HEK293 (cell line): ENCODE measurements at regions not wholly inside any gene's neighbourhood (a gene's known extent, or its start where the extent isn't known, plus 50 kb on each side); places are given as distances from the start of the nearest gene placed in this dataset.

Experiments used
- CTCF ChIA-PET: fragments of 350-600 bp; formaldehyde crosslinking; extraction: SDS; loops from one replicate; lab custom pipeline; 2021; ENCODE audit warnings: antibody characterized with exemption; lab: Yijun Ruan, JAX
- POLR2A ChIA-PET: fragments of 300-600 bp; formaldehyde crosslinking; extraction: SDS; loops from one replicate; lab custom pipeline; 2020; ENCODE audit warnings: antibody characterized with exemption, inconsistent platforms; lab: Yijun Ruan, JAX
- H3K27ac ChIP-seq: fragments of 200-500 bp; sonication (Bioruptor generic); 2 replicates; pipeline ENCODE4 v1.5.1; 2014; ENCODE audit warnings: low read depth, low read length, control low read depth, inconsistent platforms; ENCODE audit errors: extremely low read depth
- H3K36me3 ChIP-seq, 2 experiments: fragments of 200-500 bp in 1 of 2; sonication (Bioruptor generic) in 1 of 2; 1 replicate in 1 of 2; 2 replicates in 1 of 2; pipeline ENCODE4 v1.5.1; 2014 to 2017; ENCODE audit warnings: inconsistent platforms in 2 of 2, low read length in 2 of 2; ENCODE audit not compliant: control insufficient read depth in 2 of 2, insufficient read depth in 1 of 2
- H3K4me1 ChIP-seq: fragments of 200-500 bp; sonication (Bioruptor generic); 2 replicates; pipeline ENCODE4 v1.5.1; 2014; ENCODE audit warnings: mild to moderate bottlenecking, low read length, inconsistent platforms; ENCODE audit not compliant: control insufficient read depth, insufficient read depth
- H3K4me3 ChIP-seq: 2 replicates; pipeline ENCODE4 v1.5.1; 2011; ENCODE audit warnings: low read depth, mild to moderate bottlenecking, control low read depth, low read length, moderate library complexity
- H3K9me3 ChIP-seq: fragments of 200-500 bp; sonication (Bioruptor generic); 2 replicates; pipeline ENCODE4 v1.5.1; 2014; ENCODE audit warnings: low read depth, low read length, inconsistent platforms; ENCODE audit not compliant: control insufficient read depth, insufficient read depth
- GLI2 ChIP-seq: fragments of 450-650 bp; formaldehyde crosslinking; IDR thresholded peaks from 2 replicates; pipeline ENCODE4; 2017; ENCODE audit warnings: missing biosample characterization, missing genetic modification characterization, low read depth, borderline replicate concordance
- INSM2 ChIP-seq: fragments of 450-650 bp; formaldehyde crosslinking; IDR thresholded peaks from 2 replicates; pipeline ENCODE4 v1.5.1; 2016; ENCODE audit warnings: missing biosample characterization, missing genetic modification characterization
- KLF1 ChIP-seq: fragments of 450-650 bp; formaldehyde crosslinking; IDR thresholded peaks from 2 replicates; pipeline ENCODE4 v1.5.1; 2016; ENCODE audit warnings: missing biosample characterization, missing genetic modification characterization
- KLF16 ChIP-seq: fragments of 450-650 bp; formaldehyde crosslinking; IDR thresholded peaks from 2 replicates; pipeline ENCODE4 v1.5.1; 2017; ENCODE audit warnings: missing biosample characterization, missing genetic modification characterization
- KLF17 ChIP-seq: fragments of 450-650 bp; formaldehyde crosslinking; IDR thresholded peaks from 2 replicates; pipeline ENCODE4 v1.5.1; 2016; ENCODE audit warnings: missing biosample characterization, missing genetic modification characterization
- MEIS1 ChIP-seq: sonication (generic); formaldehyde crosslinking; IDR thresholded peaks from 2 replicates; pipeline ENCODE4 v1.8.1; 2022; ENCODE audit warnings: missing genetic modification reagents, mild to moderate bottlenecking, borderline replicate concordance
- SP2 ChIP-seq: fragments of 450-650 bp; formaldehyde crosslinking; IDR thresholded peaks from 2 replicates; pipeline ENCODE4 v1.5.1; 2016; ENCODE audit warnings: missing biosample characterization, missing genetic modification characterization
- ZFP3 ChIP-seq: fragments of 450-650 bp; formaldehyde crosslinking; IDR thresholded peaks from 2 replicates; pipeline ENCODE4 v1.5.1; 2016; ENCODE audit warnings: low read depth, missing biosample characterization, missing genetic modification characterization
- ZNF10 ChIP-seq: fragments of 450-650 bp; formaldehyde crosslinking; IDR thresholded peaks from 2 replicates; pipeline ENCODE4 v1.5.1; 2017; ENCODE audit warnings: missing biosample characterization, missing genetic modification characterization
- ZNF148 ChIP-seq: fragments of 450-650 bp; formaldehyde crosslinking; IDR thresholded peaks from 2 replicates; pipeline ENCODE4 v1.5.0; 2017; ENCODE audit warnings: missing biosample characterization, missing genetic modification characterization, borderline replicate concordance
- ZNF174 ChIP-seq: fragments of 450-650 bp; formaldehyde crosslinking; IDR thresholded peaks from 2 replicates; pipeline ENCODE4 v1.5.0; 2017; ENCODE audit warnings: missing biosample characterization, mild to moderate bottlenecking, missing genetic modification characterization
- ZNF274 ChIP-seq, 2 experiments: fragments of 200-500 bp in 1 of 2; fragments of 450-650 bp in 1 of 2; sonication (Bioruptor generic) in 1 of 2; formaldehyde crosslinking in 1 of 2; IDR thresholded peaks; 2 replicates each; pipeline versions ENCODE4 v1.5.1 to v1.6.1; 2014 to 2016; ENCODE audit warnings: borderline replicate concordance in 1 of 2, inconsistent platforms in 1 of 2, low read length in 1 of 2, missing biosample characterization in 1 of 2, missing genetic modification characterization in 1 of 2
- ZNF354C ChIP-seq: fragments of 450-650 bp; formaldehyde crosslinking; IDR thresholded peaks from 2 replicates; pipeline ENCODE4 v1.5.1; 2016; ENCODE audit warnings: missing biosample characterization, missing genetic modification characterization, low read depth, borderline replicate concordance
- ZNF366 ChIP-seq: fragments of 450-650 bp; formaldehyde crosslinking; conservative IDR thresholded peaks from 2 replicates; pipeline ENCODE4 v1.5.1; 2016; ENCODE audit warnings: missing biosample characterization, missing genetic modification characterization
- ZNF530 ChIP-seq: fragments of 450-650 bp; formaldehyde crosslinking; IDR thresholded peaks from 2 replicates; pipeline ENCODE4 v1.5.1; 2016; ENCODE audit warnings: low read depth, missing biosample characterization, missing genetic modification characterization
- ZNF600 ChIP-seq: fragments of 450-650 bp; formaldehyde crosslinking; IDR thresholded peaks from 2 replicates; pipeline ENCODE4 v1.5.1; 2016; ENCODE audit warnings: missing biosample characterization, missing genetic modification characterization
- ZNF76 ChIP-seq: fragments of 450-650 bp; formaldehyde crosslinking; IDR thresholded peaks from 2 replicates; pipeline ENCODE4; 2016; ENCODE audit warnings: low read depth, missing biosample characterization, missing genetic modification characterization, borderline replicate concordance
- ZNF837 ChIP-seq: fragments of 450-650 bp; formaldehyde crosslinking; IDR thresholded peaks from 2 replicates; pipeline ENCODE4 v1.5.1; 2016; ENCODE audit warnings: missing biosample characterization, missing genetic modification characterization
- TF ChIP-seq, protein P1 (sequence below): fragments of 450-650 bp; formaldehyde crosslinking; IDR thresholded peaks from 2 replicates; pipeline ENCODE4 v1.5.1; 2016; ENCODE audit warnings: missing biosample characterization, missing genetic modification characterization
- TF ChIP-seq, protein P2 (sequence below): fragments of 450-650 bp; formaldehyde crosslinking; IDR thresholded peaks from 2 replicates; pipeline ENCODE4 v1.5.1; 2017; ENCODE audit warnings: missing biosample characterization, missing genetic modification characterization

GRCh38 chr1:148264374-148265276 lies 112.5 kb upstream of the NBPF11 start (continued):
- TF ChIP-seq ZNF530 (tag by site-specific recombination), result 0 out of 2 replicates have a peak, but pooled peaks have one; percentile 37
- TF ChIP-seq, all 188 proteins: peak for 93

DNA sequence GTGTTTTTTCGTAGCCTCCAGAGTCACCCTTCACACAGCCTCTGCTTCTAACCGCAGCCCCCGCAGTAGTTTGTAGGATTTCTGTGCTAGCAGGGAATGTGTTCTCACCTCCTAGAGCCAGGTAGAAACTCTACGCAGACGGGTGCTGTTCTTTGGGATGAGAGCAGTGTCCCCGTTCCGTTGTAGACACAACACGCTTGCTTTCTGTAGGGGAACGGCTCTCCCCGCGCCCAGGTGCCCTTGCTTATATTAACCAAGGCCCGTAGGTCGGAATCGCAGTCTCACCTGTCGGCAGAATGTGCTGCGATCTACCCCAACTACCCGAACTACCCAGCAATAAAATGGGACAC lies 111.8 kb upstream of the NBPF11 start:
- Histone ChIP-seq H3K36me3 (no peaks in the 10 kb centered on the region), H3K9me3 (no peaks in the 10 kb centered on the region), H3K4me1 (no peaks in the 10 kb centered on the region), H3K27ac (peak overlapping the region; percentile 98), H3K4me3 (peak overlapping the region; percentile 58)
- CTCF ChIA-PET, result interaction anchor here (0.8 kb wide), 1 partner anchor 14 kb away, joined by 4 read pairs; no protein-coding TSS in a partner anchor
- POLR2A ChIA-PET, result interaction anchor here (0.7 to 1.4 kb wide), 13 partner anchors 10 to 594 kb away, joined by 3 to 91 read pairs (median 3); partner anchors contain the start of genes ACP6 and NBPF11
- no peak for TF ChIP-seq KLF16 (tag by site-specific recombination)
- TF ChIP-seq, protein P1, sequence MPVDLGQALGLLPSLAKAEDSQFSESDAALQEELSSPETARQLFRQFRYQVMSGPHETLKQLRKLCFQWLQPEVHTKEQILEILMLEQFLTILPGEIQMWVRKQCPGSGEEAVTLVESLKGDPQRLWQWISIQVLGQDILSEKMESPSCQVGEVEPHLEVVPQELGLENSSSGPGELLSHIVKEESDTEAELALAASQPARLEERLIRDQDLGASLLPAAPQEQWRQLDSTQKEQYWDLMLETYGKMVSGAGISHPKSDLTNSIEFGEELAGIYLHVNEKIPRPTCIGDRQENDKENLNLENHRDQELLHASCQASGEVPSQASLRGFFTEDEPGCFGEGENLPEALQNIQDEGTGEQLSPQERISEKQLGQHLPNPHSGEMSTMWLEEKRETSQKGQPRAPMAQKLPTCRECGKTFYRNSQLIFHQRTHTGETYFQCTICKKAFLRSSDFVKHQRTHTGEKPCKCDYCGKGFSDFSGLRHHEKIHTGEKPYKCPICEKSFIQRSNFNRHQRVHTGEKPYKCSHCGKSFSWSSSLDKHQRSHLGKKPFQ (tag by site-specific recombination), result peak; percentile 44; the same call in 1 of the 2 replicates

DNA sequence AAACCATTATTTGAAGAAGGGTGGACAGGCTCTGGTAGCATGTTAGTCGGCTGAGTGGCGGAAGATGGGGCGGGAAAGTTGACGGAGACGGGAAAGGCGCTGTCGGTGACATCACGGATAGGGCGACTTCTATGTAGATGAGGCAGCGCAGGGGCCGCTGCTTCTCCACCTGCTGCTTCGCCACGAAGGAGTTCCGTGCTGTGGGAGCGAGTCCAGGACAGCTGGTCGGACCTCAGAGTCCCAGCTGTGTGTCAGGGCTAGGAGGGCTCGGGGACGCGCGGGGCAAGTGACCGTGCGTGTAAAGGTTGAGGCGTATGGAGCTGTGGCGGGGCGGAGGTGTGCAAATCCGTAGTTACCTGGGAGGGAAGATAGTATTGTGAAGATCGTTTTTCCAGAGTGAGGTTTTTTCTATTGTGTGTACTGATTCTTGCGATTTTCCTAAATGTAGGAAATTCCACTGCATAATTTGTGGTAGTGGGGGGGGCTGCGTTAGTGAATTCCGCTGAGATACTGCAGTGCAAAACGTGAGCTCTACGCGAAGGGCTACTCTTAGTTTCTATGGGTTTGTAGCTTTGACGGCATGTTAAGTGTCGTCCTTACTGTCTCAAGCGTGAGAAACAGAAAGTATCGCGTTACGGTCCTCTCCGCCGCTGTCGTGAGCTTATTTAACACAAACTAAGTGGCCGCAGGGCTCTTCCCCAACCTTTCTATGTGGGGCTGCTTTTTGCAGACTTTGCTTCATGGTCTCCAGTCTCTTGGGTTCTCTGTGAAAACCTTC lies 111.2 kb upstream of the NBPF11 start:
- Histone ChIP-seq H3K27ac (peak overlapping the region; percentile 98), H3K36me3 (no peaks in the 10 kb centered on the region), H3K4me3 (peak overlapping the region; percentile 58), H3K4me1 (no peaks in the 10 kb centered on the region), H3K9me3 (no peaks in the 10 kb centered on the region)
- CTCF ChIA-PET, result interaction anchor here (0.8 kb wide), 1 partner anchor 15 kb away, joined by 4 read pairs; no protein-coding TSS in a partner anchor
- POLR2A ChIA-PET, result interaction anchor here (0.7 to 1.4 kb wide), 12 partner anchors 10 to 593 kb away, joined by 3 to 91 read pairs (median 4); partner anchors contain the start of genes ACP6 and NBPF11
- no peak for TF ChIP-seq ZNF148 (tag by site-specific recombination)
- TF ChIP-seq KLF1, result peak; percentile 71
- TF ChIP-seq ZNF76 (tag by site-specific recombination), result peak; percentile 97
- no peak for TF ChIP-seq ZNF174 (tag by site-specific recombination)
- peak; percentile 100 for TF ChIP-seq ZNF600 (tag by site-specific recombination)
- no peak for TF ChIP-seq ZFP3
- peak; percentile 67 for TF ChIP-seq ZNF10 (tag by site-specific recombination)
- peak; percentile 97 for TF ChIP-seq INSM2 (tag by site-specific recombination)
- peak; percentile 48 for TF ChIP-seq SP2
- no peak for TF ChIP-seq MEIS1 (CRISPR knock-in tag)
- peak; percentile 45; the same call in 1 of the 2 replicates for TF ChIP-seq ZNF837 (tag by site-specific recombination)
- TF ChIP-seq ZNF274 (IDR thresholded peaks at IDR 0.05; ENCODE audit: low read length), result no peak
- no peak for TF ChIP-seq ZNF274 (tag by site-specific recombination; IDR thresholded peaks at IDR 0.05; ENCODE audit: borderline replicate concordance)
- peak; percentile 94 for TF ChIP-seq ZNF366 (tag by site-specific recombination)
- peak; percentile 89 for TF ChIP-seq KLF17 (tag by site-specific recombination)
- TF ChIP-seq ZNF354C (tag by site-specific recombination), result no peak
- TF ChIP-seq, protein P2, sequence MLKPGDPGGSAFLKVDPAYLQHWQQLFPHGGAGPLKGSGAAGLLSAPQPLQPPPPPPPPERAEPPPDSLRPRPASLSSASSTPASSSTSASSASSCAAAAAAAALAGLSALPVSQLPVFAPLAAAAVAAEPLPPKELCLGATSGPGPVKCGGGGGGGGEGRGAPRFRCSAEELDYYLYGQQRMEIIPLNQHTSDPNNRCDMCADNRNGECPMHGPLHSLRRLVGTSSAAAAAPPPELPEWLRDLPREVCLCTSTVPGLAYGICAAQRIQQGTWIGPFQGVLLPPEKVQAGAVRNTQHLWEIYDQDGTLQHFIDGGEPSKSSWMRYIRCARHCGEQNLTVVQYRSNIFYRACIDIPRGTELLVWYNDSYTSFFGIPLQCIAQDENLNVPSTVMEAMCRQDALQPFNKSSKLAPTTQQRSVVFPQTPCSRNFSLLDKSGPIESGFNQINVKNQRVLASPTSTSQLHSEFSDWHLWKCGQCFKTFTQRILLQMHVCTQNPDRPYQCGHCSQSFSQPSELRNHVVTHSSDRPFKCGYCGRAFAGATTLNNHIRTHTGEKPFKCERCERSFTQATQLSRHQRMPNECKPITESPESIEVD, result peak; percentile 99
- TF ChIP-seq GLI2 (tag by site-specific recombination), result no peak
